ENCODE measurements at regions not wholly inside any gene's neighbourhood (a gene's known extent, or its start where the extent isn't known, plus 50 kb on each side); places are given as distances from the start of the nearest gene placed in this dataset.
"Not testable (repeated sequence)": the region's sequence is repeated elsewhere in the genome, so short reads cannot be mapped to it uniquely, and the experiment has no call there.

DNA sequence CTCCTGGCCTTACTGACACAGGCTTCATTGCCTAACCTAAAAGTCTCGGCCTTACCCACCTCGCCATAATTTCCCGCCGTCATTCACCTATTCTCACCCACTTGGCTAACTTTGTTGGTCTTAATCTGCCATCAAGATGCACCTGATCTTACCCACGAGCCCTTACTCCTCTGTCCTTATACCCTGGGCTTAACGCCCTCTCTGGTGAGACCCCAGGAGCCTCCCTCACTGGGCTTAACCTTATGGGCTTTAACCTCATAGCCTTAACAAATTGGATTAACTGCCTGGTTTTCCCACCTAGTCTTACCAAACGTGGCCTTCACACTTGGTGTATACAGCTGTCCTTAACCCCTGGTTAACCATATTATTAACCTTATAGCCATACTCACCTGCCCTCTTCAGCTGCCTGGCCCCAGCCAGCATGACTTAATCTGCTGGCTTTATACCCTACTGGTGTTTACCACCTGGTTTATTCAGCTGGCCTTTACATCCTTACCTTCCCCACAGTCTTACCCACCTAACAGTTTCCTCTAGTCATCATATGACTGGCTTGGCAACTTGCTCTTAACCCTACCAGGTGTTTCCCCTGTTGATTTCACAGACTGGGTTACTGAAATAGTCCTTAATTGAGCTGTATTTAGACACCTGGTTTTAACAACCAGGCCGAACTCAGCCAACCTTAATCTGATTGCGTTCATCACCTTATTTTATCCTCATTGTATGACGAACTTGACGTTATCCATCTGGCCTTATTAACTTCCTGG lies 132.0 kb upstream of the ZSWIM2 start:
- FAIRE-seq = no peak

DNA sequence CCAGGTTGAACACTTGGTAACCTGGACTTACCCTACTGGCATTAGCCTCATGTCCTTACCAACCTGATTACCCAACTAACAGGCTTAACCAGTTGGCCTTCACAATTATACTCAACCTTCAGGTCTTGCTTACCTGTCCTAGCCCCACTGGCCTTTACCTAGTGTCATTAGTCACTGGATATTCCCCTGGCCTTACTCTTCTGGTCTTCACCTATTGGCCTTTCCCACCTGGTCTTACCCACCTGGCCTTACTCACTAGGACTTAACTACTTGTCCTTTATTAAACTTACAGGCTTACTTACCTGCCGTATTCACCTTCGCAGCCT lies 131.1 kb upstream of the ZSWIM2 start:
- no peak for FAIRE-seq

DNA sequence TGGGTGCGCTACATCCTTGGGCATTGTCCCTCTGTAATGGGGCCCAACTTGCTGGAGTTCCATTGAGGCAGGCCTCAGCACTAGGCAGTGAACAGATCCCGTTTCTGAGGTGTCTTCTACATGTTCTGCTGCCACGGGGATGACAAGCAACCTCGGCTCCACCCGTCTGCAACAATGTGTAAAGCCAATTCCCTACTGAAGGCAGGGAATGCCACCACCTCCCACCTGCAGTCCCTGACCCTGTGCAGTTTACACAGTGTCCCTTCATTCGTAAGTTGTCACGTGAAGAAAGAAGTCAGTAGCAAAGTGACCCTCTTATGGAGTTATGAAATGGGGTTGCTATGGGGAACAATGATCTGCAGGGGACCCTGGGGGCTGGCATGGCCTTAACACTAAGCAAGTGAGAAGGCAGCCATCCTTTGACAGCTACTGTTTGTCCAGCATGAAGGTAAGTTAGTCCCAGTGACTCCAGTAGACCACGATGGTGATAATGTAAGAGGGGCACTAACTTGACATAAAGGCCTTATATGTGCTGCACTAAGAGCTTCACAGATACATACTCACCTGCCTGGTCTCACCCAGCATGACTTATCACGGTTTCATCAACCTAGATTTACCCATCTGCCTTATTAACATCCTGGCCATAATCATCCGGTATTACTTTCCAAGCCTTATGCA lies 130.6 kb upstream of the ZSWIM2 start:
- FAIRE-seq = no peak

DNA sequence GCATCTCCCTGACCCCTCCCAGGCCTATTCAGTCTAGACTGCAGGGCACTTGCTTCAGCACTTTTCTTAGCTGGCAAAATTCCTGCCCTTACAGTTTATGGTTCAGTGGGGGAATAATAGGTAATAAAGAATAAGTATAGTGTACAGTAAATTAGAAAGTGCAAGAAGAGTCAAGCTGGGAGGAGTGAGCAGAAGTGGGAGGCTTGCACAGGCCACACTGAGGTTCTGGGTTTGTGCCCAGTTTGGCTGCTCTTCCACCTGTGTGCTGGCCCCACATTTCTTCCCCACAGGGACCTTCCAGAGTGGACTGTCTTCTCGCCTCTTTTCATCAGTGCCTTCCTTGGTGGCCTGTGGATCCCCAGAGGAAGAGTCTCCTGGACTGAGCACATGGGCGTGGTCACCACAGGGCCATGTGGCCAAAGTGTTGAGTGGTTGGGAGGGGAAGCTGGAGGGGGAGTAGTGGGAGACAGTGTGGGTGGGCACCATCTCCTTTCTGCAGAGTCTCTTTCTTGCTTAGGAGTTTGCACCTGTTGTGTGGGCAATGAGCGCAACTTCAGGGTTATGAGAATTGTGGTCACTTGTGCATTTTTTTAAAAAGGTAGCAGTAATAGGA lies 128.6 kb upstream of the ZSWIM2 start:
- no peak for FAIRE-seq

DNA sequence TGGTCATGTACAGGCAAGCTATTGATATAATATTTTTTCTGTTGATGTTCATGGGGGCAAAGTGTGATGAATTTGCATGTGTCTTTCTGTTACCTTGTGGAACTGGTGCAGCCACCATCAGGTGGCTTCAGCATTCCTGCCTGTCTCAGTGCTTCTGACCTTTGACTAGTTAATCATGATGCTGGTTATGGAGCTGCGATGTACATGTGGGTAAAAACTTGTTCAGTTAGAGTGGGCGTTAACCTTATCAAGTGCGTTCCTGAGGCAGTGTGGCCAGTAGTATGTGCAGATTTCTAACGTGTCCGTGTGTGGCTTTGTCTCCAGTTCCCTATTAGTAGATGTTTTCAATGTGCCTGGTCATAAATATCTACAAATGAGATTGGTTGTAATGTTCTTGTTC lies 127.4 kb upstream of the ZSWIM2 start:
- no peak for FAIRE-seq

DNA sequence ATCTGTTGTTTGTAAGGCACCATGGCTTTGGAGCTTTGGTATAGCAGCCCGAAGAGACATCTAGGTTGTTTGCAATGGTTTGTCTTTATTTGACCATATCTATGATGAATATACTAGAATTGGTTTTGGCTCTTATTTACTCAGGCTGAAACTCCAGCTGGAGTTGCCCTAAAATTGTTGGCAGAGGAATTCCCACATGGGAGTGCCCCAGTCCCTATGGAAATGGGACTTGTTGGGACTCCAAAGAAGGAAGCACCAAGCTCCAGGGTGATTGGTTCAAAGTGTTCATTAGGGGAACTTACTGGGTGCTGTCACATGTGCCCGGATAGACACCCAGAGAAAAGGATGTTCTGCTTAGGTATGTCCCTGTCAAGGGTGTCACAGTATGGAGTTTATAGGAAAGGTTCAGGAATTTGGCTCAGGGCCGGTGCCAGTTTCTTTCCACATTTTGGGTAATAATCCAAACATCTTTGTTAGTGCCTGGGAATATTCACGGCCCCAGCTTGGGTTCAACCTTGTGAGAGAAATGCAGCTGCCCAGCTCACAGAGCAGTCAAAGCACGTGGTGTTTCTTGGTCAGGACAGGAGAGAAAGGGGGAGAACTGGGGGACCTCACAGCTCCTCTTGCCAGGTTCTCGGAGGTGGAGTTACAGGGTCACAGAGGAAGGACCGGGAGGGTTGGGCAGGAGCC lies 123.5 kb upstream of the ZSWIM2 start:
- no peak for FAIRE-seq

DNA sequence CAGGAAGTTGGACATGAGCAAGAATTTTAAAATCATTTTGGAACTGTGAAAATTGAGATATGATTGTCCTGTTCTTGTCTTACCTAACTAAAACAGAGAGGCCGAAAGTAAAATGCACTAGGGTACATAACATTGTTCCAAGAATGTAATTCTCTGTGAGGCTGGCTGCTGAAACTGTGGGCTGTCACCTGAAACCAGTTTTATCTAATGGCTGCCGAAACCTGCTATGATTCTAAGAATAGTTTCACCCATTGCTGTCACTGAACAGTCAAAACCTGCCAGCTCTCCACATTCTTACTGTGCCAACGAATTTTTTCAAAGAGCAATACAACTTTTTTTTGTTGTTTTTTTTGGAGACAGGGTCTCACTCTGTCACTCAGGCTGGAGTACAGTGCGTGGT lies 119.3 kb upstream of the ZSWIM2 start:
- FAIRE-seq = no peak

DNA sequence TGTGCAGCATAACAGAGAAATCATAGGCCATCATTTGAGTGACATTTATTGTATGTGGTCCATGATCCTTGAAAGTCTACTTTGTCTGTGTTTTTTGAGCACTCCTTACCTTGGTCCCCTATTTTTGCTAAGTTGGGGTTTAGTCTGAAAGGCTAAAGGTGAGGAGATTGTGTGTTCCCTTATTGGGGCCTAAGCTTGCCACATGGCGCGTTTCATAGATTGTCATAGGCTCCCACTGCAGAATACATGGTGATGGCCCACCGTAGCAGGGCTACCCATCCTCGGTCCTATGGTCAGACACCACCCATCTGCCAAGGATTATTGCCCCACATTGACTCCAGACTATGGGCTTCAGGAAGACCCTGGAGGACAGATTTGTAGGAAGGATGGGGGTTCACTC lies 117.0 kb upstream of the ZSWIM2 start:
- no peak for FAIRE-seq

DNA sequence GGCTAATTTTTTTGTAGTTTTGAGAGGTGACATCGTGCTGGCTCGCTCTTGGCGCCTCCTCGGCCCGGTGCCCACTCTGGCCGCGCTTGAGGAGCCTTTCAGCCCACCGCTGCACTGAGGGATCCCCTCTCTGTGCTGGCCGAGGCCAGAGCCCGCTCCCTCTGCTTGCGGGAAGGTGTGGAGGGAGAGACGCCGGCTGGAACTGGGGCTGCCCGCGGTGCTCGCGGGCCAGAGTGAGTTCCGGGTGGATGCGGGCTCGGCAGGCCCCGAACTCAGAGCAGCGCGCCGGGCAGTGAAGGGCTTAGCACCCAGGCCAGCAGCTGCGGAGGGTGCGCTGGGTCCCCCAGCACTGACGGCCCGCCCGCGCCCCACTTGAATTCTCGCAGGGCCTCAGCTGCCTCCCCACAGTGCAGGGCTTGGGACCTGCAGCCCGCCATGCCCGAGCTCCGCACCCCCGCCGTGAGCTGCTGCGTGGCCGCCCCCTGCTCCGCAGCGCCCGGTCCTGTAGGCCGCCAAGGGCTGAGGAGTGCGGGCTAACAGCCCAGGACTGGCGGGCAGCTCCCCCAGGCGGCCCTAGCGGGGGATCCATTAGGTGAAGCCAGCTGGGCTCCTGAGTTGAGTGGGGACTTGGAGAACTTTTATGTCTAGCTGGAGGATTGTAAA lies 113.2 kb upstream of the ZSWIM2 start:
- no peak for FAIRE-seq

DNA sequence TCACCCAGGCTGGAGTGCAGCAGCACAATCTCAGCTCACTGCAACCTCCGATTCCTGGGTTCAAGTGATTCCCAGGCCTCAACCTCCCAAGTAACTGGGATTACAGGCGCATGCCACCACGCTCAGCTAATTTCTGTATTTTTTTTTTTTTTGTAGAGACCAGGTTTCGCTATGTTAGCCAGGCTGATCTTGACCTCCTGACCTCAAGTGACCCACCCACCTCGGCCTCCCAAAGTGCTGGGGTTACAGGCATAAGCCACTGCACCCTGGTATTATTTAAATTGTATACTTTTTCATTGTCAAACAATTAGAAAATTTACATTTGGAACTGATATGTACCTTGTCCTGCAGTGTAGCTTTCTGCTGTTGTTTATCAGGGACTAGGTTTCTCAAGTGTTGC lies 111.3 kb upstream of the ZSWIM2 start:
- not testable (repeated sequence) for FAIRE-seq

DNA sequence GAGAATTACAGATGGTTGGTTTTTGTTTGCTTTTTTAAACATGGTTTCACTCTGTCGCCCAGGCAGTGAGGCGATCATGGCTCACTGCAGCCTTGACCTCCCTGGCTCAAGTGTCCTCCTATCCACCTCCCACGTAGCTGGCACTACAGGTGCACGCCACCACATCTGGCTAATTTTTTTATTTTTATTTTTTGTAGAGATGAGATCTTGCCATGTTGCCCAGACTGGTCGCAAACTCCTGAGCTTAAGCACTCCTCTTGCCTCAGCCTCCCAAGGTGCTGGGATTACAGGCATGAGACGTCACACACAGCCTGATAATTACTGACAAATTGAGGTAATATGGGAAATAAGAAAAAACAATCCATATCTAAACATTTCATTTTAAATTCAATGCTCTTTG lies 110.5 kb upstream of the ZSWIM2 start:
- no peak for FAIRE-seq

DNA sequence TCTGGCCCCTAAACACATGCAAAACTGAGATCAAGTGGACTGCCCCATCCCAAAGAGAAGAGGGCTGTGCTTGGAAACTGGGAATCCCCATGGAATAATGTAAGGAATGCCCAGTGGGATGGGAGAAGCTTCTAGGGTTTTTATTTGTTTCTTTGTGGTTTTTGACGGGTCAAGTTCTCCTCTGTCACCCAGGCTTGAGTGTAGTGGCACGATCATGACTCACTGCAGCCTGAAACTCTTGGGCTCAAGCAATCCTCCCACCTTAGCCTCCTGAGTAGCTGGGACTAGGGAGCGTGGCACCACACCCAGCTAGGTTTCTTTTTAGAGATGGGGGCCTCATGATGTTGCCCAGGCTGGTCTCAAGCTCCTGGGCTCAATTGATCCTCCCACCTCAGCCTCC lies 101.7 kb upstream of the ZSWIM2 start:
- no peak for FAIRE-seq

DNA sequence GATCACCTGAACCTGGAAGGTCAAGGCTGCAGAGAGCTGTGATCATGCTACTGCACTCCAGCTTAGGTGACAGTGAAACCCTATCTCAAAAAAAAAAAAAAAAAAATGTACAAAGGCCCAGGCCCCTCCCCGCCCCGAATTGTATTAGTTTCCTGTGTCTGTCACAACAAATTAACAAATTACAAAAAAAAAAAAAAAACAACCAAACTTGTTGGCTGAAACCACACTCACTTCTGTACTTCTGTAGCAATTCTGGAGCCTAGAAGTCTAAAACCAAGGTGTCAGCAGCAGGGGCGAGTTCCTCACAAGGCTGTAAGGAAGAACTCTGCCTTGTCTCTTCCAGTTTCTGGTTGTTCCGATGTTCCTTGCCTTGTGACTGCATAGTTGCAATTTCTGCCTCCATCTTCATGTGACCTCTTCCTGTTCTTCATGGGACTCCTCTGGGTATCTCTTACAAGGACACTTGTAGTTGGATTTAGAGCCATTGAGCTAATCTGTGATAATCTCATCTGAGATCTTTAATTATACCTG lies 100.8 kb upstream of the ZSWIM2 start:
- no peak for FAIRE-seq

DNA sequence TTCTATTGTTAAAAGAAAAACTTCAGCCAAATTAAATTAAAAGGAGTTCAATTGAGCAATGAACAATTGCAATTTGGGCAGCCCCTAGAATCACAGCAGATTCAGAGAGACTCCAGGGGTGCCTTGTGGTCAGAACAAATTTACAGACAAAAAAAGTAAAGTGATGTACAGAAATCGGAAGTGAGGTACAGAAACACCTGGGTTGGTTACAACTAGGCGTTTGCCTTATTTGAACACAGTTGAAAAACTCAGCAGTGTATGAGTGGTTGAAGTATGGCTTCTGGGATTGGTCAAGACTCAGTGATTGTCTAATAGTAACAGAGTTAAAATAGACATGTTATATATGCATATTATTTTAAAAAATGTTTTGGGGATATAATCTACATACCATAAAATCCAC lies 98.5 kb upstream of the ZSWIM2 start:
- no peak for FAIRE-seq

DNA sequence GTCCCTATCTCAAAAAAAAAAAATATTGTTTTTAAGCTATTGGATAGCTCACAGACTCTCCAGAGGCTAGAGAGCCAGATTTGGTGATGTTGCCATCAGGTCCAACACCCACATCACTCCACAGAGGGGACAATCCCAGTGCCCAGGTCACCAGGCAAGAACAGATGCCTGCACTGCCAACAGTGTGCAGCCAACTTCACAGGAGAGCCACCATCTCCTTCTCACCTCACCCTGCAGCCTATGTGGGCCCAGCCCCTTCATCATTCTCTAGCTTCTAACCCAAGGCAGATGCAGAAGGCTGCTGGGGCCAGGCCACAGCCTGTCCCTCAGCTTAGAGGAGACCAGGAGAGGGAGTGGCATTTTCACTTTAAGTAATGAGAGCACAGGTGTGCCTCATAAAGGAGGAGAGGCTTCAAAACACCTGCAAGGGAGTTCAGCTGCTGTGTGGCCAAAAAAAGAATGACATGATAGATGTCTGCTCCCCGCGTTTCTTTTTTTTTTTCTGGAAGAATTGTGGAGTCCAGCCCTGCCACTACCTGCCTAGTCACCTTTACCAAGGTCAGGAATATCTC lies 98.0 kb upstream of the ZSWIM2 start:
- no peak for FAIRE-seq

DNA sequence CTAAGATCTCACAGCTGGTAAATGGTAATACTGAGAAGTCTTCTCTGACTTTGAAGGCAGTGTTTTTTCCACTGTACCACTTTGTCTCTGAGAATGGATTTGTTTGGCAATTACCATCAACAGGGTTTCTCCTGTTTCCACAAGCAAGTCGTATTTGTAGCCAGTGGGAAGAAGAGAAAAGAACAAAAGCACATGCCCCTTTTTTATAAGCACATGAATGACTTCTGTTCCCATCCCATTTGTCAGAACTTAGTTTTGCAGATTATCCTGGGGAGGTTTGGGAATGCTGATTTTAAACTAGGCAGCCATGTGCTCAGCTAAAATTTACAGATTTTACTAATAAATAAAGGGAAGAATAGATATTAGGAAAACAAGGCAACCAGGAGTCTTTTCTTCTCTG lies 92.9 kb upstream of the ZSWIM2 start:
- no peak for FAIRE-seq

DNA sequence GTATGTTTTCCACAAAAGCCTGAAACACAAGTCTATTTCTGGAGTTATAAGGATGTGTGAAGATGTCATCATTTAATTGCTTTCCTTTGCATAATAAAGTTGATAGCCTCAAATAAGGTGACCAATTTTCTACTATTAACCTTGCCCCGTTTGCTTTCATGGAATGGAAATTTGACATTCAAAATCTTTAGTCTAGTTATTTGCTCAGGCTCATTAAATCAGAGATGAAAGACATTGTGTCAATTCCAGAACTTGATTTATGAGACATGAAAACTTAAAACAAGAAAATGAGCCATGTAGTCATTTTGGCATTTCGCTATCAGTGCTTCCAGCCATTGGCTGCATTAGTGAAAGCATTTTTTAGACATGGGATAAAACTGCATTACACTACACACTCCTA lies 91.5 kb upstream of the ZSWIM2 start:
- no peak for FAIRE-seq

DNA sequence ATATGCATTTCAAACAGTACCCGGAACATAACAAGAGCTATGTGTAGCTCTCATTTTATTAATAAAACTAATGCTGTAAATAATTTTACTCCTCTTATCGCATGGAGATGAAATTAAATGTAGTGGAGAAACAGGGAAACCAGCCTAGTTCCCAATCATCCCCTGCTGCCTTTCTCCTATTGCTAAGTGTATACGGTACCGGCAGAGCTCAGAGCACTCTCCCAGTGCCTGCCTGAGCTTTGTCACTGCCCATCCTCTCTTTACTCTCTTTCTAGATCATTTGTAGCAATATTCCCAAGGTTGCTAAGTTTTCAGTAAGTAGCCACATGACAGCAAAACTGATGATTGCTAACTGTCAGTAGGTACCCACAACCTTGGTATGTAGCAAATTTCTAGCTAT lies 85.5 kb upstream of the ZSWIM2 start:
- FAIRE-seq = no peak

DNA sequence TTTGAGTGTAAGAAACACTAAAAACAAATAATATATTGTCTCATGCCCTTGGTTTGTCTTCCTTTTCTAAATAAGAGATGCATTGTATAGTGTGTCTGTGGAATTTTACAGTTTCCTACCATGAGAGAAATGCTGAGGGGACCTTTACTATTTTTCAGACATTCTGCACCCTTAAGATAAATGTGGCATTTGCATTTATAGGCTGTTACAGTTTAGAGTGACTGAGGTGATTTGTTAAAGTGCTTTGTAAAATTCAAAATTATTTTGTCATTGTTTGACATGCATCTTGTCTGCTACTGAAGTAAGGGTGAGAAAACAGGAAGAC lies 78.9 kb upstream of the ZSWIM2 start:
- no peak for FAIRE-seq

DNA sequence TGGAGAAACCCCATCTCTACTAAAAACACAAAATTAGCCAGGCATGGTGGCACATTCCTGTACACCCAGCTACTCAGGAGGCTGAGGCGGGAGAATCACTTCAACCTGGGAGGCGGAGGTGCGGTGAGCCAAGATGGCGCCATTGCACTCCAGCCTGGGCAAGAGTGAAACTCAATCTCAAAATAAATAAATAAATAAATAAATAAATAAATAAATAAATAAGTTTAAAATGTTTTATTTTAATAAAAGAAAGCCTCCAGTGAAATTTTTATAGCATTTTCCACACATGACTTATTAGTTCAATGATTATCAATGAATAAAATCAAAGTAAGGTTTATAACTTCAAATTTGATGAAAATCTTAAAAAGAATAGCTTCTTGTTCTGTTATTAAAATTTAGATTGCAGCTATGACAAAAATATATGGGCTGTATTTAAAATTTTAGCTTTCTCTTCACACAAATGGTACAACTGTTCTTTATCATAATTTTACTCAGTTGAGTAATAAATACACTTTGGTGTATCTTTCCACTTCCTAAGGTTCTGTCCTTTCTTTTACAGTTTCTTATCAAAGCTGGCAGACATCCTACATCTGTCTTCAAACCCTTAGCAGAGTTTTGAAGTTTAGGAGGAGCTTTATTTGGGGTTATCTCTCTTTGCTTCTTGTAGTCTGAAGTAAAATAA lies 78.4 kb upstream of the ZSWIM2 start:
- peak; percentile 6 for FAIRE-seq

DNA sequence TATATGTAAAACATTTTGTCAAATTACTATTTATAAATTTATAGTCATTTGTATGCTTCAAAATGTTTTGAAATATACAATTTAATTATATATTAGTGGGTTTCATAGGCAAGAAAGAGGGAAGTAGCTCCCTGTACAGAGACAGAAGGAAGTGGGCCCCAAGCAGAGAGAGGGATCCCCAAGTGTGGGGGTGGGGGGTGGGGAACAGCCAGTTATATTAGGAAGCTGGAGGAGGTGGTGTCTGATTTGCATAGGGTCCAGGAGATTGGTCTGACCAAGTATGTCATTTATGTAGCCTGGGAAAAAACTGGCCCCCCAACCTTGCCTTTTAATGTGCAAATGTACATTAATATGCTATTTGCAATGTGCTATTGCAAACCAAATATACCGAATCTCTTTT lies 76.5 kb upstream of the ZSWIM2 start:
- FAIRE-seq = no peak

DNA sequence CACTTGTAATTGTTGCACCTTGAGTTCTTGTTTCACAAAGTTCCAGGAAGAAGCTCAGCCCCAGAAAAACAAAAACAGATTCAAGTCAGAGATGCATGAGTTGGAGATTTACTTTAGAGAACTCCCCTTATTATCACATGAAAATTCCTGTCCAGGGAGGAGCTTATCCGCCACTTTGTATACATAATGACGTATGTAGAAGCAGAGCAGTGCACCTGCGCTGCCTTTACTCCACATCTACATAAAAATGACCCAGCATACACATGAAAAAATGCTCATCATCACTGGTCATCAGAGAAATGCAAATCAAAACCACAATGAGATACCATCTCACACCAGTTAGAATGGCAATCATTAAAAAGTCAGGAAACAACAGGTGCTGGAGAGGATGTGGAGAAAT lies 73.3 kb upstream of the ZSWIM2 start:
- FAIRE-seq = not testable (repeated sequence)
